Caco-2 (cell line): ENCODE measurements at regions not wholly inside any gene's neighbourhood (a gene's known extent, or its start where the extent isn't known, plus 50 kb on each side); places are given as distances from the start of the nearest gene placed in this dataset.

Source experiments
- BruUV-seq: library from RNA; stranded (reverse); fragments of 400-500 nt; replicated peaks from 2 replicates; lab custom pipeline; 2021; lab: Mats Ljungman, UMichigan
- CTCF ChIA-PET: fragments of 300-600 bp; sonication (Branson Sonifier 250); formaldehyde crosslinking; loops from one replicate; lab custom pipeline; 2022; ENCODE audit warnings: antibody characterized with exemption; lab: Charles Lee
- POLR2A ChIA-PET: fragments of 300-600 bp; sonication (Branson Sonifier 250); formaldehyde crosslinking; loops from one replicate; lab custom pipeline; 2022; ENCODE audit warnings: antibody characterized with exemption; lab: Charles Lee
- DNase-seq, 2 experiments: peaks; one replicate each; pipeline versions ENCODE4 v3.0.0 to v3.0.0-alpha.2; 2020 to 2022
- H3K27me3 ChIP-seq: replicated peaks from 2 replicates; pipeline ENCODE4 v1.6.0; 2011; ENCODE audit warnings: low read length; ENCODE audit not compliant: control insufficient read depth, insufficient read depth
- H3K36me3 ChIP-seq: 2 replicates; pipeline ENCODE4 v1.5.1; 2011; ENCODE audit warnings: low read length; ENCODE audit not compliant: control insufficient read depth, insufficient read depth
- H3K4me1 ChIP-seq: fragments of 250-450 bp; sonication (Bioruptor Pico); 2 replicates; pipeline ENCODE4 v1.5.1; 2020; ENCODE audit warnings: mild to moderate bottlenecking
- H3K4me3 ChIP-seq: 2 replicates; pipeline ENCODE4 v1.5.1; 2011; ENCODE audit warnings: low read depth, mild to moderate bottlenecking, control low read depth, low read length
- H3K9me3 ChIP-seq: fragments of 250-450 bp; sonication (Bioruptor Pico); 2 replicates; pipeline ENCODE4 v1.5.1; 2020; ENCODE audit warnings: mild to moderate bottlenecking, moderate library complexity
- H3K27ac Mint-ChIP-seq: one replicate; pipeline ENCODE4 v1.8.0; 2022; ENCODE audit warnings: mixed read lengths; ENCODE audit not compliant: unreplicated experiment
- H3K27me3 Mint-ChIP-seq: one replicate; pipeline ENCODE4 v1.8.0; 2022; ENCODE audit warnings: mixed read lengths; ENCODE audit not compliant: insufficient read depth, unreplicated experiment
- H3K36me3 Mint-ChIP-seq: one replicate; pipeline ENCODE4 v1.8.0; 2022; ENCODE audit warnings: mild to moderate bottlenecking, mixed read lengths; ENCODE audit not compliant: insufficient read depth, unreplicated experiment
- H3K4me1 Mint-ChIP-seq: one replicate; pipeline ENCODE4 v1.8.0; 2022; ENCODE audit warnings: low read depth, mixed read lengths; ENCODE audit not compliant: unreplicated experiment
- H3K4me3 Mint-ChIP-seq: one replicate; pipeline ENCODE4 v1.8.0; 2022; ENCODE audit warnings: mild to moderate bottlenecking, moderate library complexity, mixed read lengths; ENCODE audit not compliant: unreplicated experiment
- H3K9me3 Mint-ChIP-seq: one replicate; pipeline ENCODE4 v1.8.0; 2022; ENCODE audit warnings: mixed read lengths; ENCODE audit not compliant: unreplicated experiment
- intact Hi-C: fragments of 100-400 bp; cut with micrococcal nuclease; formaldehyde crosslinking; loops from one replicate; pipeline ENCODE4 v1.10.0; 2022; ENCODE audit not compliant: unreplicated experiment
- TF ChIP-seq, protein P1 (sequence below), 2 experiments: fragments of 200-600 bp in 1 of 2; IDR thresholded peaks; 1 replicate in 1 of 2; 2 replicates in 1 of 2; pipeline versions ENCODE4 v1.5.1 to v1.8.0; 2011 to 2022; ENCODE audit warnings: antibody characterized with exemption in 1 of 2, control low read depth in 1 of 2, inconsistent platforms in 1 of 2, low read depth in 1 of 2, low read length in 1 of 2, mild to moderate bottlenecking in 1 of 2, moderate library complexity in 1 of 2; ENCODE audit not compliant: insufficient read depth in 1 of 2, severe bottlenecking in 1 of 2, unreplicated experiment in 1 of 2

DNA sequence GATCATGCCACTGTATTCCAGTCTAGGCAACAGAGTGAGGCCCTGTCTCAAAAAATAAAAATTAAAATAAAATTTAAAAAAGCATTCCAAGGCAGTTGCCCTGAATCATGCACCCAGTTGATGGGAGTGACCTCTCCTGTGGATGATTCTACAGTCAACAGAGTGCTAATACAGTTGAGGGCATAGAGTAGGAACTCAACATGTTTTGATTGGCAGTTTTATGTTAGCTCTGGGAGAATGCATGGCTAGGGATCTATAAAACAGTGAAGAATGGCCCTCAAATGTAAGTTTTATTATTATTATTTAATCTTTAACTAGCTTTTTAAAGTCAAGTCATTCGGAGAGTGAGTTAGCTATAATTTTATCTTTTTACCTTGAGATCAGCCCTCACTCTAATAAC lies 228.5 kb upstream of the ITGA4 start:
- Mint-ChIP-seq H3K36me3 (no peaks in the 10 kb centered on the region), H3K27me3 (no peaks in the 10 kb centered on the region), H3K4me1 (no peaks in the 10 kb centered on the region), H3K9me3 (no peaks in the 10 kb centered on the region), H3K27ac (no peak overlapping the region), H3K4me3 (no peak overlapping the region)
- no peaks in the 10 kb centered on the region for H3K36me3 ChIP-seq
- CTCF ChIA-PET = no interaction called here
- POLR2A ChIA-PET = no interaction called here
- no TSS peak for BruUV-seq
- H3K9me3 ChIP-seq = no peaks in the 10 kb centered on the region
- no peak for DNase-seq
- no peak overlapping the region for H3K4me3 ChIP-seq
- H3K27me3 ChIP-seq = no peaks in the 10 kb centered on the region
- TF ChIP-seq, protein P1, sequence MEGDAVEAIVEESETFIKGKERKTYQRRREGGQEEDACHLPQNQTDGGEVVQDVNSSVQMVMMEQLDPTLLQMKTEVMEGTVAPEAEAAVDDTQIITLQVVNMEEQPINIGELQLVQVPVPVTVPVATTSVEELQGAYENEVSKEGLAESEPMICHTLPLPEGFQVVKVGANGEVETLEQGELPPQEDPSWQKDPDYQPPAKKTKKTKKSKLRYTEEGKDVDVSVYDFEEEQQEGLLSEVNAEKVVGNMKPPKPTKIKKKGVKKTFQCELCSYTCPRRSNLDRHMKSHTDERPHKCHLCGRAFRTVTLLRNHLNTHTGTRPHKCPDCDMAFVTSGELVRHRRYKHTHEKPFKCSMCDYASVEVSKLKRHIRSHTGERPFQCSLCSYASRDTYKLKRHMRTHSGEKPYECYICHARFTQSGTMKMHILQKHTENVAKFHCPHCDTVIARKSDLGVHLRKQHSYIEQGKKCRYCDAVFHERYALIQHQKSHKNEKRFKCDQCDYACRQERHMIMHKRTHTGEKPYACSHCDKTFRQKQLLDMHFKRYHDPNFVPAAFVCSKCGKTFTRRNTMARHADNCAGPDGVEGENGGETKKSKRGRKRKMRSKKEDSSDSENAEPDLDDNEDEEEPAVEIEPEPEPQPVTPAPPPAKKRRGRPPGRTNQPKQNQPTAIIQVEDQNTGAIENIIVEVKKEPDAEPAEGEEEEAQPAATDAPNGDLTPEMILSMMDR (IDR thresholded peaks at IDR 0.05; ENCODE audit: insufficient read depth in 1 of 2, low read depth in 1 of 2, low read length in 1 of 2, severe bottlenecking in 1 of 2, unreplicated experiment in 1 of 2) = no peak
- H3K4me1 ChIP-seq = no peaks in the 10 kb centered on the region
- intact Hi-C loops = no loop called here

DNA sequence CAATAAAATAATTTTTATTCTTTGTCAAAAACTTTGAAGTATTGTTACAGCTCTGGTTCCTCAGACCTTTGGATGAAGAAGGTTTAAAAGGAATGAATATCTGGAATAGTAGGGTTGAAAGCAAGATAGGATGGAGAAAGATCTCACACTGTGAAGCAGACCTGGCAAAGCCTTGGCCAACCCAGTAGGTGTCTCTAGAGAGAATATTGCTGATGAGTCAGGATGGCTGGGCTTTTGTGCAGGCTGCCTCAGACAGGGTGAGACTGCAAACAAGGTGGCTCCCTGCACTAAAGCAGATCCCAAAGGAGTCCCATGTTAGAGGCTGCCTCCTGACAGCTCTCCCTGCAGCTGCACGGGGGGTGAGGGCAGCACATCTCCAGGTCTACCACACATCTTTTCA lies 226.0 kb upstream of the ITGA4 start:
- H3K27me3 Mint-ChIP-seq = no peaks in the 10 kb centered on the region
- TF ChIP-seq, protein P1 (IDR thresholded peaks at IDR 0.05; ENCODE audit: insufficient read depth in 1 of 2, low read depth in 1 of 2, low read length in 1 of 2, severe bottlenecking in 1 of 2, unreplicated experiment in 1 of 2) = no peak
- BruUV-seq = no TSS peak
- POLR2A ChIA-PET = no interaction called here
- H3K27ac Mint-ChIP-seq = no peak overlapping the region
- Histone ChIP-seq H3K4me3 (no peak overlapping the region), H3K4me1 (no peaks in the 10 kb centered on the region), H3K36me3 (no peaks in the 10 kb centered on the region), H3K9me3 (no peaks in the 10 kb centered on the region), H3K27me3 (no peaks in the 10 kb centered on the region)
- no peaks in the 10 kb centered on the region for H3K4me1 Mint-ChIP-seq
- no peak overlapping the region for H3K4me3 Mint-ChIP-seq
- intact Hi-C loops = no loop called here
- H3K9me3 Mint-ChIP-seq = no peaks in the 10 kb centered on the region
- H3K36me3 Mint-ChIP-seq = no peaks in the 10 kb centered on the region
- DNase-seq = no peak
- CTCF ChIA-PET = no interaction called here

DNA sequence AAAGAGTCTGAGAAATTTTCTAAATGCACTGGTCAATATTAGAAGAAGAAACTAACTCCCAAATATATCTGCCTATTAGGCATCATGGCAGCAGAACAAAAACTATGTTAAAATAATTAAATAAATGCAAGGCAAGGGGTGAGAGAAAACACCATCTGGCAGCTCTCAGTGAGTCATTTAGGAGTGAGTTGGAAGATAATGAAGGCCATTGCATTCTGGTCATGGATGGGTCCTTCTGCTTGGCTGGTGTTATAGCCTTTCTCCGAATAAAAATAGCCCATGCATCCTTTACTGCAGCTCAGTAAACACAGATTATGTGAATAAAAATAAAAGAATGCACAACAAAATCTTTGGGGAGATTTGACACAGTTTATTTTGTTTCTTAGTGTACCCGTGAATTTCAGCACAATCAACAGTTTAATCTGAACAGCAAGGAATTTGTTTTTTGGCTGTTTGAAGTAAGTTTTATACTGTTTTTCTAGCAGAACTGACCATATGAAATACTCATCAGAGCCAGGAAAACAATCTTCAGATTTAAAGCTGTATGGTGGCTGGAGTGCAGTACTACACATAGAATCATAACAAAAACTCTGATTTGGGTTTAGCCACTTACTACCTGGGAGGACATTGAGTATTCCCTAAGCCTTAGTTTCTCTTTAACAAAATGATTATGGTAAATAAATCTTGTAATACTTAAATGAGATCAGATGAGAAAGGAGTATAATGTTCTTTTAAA lies 225.1 kb upstream of the ITGA4 start:
- CTCF ChIA-PET = no interaction called here
- POLR2A ChIA-PET = no interaction called here

More for the DNA sequence above, 225.1 kb upstream of the ITGA4 start:
- intact Hi-C loops = no loop called here
- Histone ChIP-seq H3K9me3 (no peaks in the 10 kb centered on the region), H3K4me3 (no peak overlapping the region), H3K27me3 (no peaks in the 10 kb centered on the region), H3K4me1 (no peaks in the 10 kb centered on the region), H3K36me3 (no peaks in the 10 kb centered on the region)
- peaks cover 3% of the 10 kb centered on the region for H3K27me3 Mint-ChIP-seq
- H3K36me3 Mint-ChIP-seq = no peaks in the 10 kb centered on the region
- no peaks in the 10 kb centered on the region for H3K9me3 Mint-ChIP-seq
- no TSS peak for BruUV-seq
- DNase-seq = no peak
- TF ChIP-seq, protein P1 (IDR thresholded peaks at IDR 0.05; ENCODE audit: insufficient read depth in 1 of 2, low read depth in 1 of 2, low read length in 1 of 2, severe bottlenecking in 1 of 2, unreplicated experiment in 1 of 2) = no peak
- H3K4me3 Mint-ChIP-seq = no peak overlapping the region
- H3K4me1 Mint-ChIP-seq = no peaks in the 10 kb centered on the region
- H3K27ac Mint-ChIP-seq = no peak overlapping the region
